ENCODE measurements at regions not wholly inside any gene's neighbourhood (a gene's known extent, or its start where the extent isn't known, plus 50 kb on each side); places are given as distances from the start of the nearest gene placed in this dataset.

DNA sequence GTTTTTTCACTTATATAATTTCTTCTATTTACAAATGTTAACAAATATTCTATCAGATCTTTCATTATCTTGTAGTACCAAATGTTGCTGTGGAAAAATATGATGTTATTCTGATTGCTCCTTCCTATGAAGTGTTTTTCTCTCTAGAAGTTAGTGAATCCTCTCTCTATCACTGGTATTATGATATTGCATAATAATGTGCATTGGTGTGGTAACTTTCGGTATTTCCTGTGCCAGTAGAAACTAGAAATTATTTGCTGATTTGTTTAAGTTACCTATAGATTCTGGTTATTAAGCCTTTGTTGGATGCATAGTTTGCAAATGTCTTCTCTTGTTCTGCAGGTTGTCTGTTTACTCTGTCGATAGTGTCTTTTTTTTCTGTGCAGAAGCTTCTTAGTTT lies 342.5 kb downstream of the CENPW start:
- DNase-seq (ENCODE audit: low read depth), result no peak
- H3K4me3 ChIP-seq (ENCODE audit: control insufficient read depth, low read depth, low read length), result no peak overlapping the region
- TF ChIP-seq, protein P1, sequence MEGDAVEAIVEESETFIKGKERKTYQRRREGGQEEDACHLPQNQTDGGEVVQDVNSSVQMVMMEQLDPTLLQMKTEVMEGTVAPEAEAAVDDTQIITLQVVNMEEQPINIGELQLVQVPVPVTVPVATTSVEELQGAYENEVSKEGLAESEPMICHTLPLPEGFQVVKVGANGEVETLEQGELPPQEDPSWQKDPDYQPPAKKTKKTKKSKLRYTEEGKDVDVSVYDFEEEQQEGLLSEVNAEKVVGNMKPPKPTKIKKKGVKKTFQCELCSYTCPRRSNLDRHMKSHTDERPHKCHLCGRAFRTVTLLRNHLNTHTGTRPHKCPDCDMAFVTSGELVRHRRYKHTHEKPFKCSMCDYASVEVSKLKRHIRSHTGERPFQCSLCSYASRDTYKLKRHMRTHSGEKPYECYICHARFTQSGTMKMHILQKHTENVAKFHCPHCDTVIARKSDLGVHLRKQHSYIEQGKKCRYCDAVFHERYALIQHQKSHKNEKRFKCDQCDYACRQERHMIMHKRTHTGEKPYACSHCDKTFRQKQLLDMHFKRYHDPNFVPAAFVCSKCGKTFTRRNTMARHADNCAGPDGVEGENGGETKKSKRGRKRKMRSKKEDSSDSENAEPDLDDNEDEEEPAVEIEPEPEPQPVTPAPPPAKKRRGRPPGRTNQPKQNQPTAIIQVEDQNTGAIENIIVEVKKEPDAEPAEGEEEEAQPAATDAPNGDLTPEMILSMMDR (IDR thresholded peaks at IDR 0.05; ENCODE audit: control insufficient read depth, insufficient read depth, low read depth, low read length, missing control alignments), result no peak

DNA sequence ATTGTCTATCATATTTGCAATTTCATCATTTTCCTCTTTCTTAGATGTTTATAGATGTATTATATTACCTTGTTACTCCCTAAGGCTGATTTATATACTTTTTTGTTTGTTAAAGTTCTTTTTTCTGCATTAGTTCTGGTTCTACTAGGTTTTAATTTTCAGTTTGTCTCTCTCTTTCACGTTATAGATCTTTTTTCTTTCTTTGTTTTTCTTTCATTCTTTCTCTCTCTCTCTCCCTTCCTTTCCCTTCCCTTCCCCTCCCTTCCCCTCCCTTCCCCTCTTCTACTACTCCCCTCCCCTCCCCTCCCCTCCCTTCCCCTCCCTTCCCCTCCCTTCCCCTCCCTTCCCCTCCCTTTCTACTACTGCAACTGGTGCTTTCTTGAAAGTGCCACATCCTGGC lies 345.3 kb downstream of the CENPW start:
- DNase-seq (ENCODE audit: low read depth), result no peak
- TF ChIP-seq, protein P1 (IDR thresholded peaks at IDR 0.05; ENCODE audit: control insufficient read depth, insufficient read depth, low read depth, low read length, missing control alignments), result no peak
- H3K4me3 ChIP-seq (ENCODE audit: control insufficient read depth, low read depth, low read length), result no peak overlapping the region

DNA sequence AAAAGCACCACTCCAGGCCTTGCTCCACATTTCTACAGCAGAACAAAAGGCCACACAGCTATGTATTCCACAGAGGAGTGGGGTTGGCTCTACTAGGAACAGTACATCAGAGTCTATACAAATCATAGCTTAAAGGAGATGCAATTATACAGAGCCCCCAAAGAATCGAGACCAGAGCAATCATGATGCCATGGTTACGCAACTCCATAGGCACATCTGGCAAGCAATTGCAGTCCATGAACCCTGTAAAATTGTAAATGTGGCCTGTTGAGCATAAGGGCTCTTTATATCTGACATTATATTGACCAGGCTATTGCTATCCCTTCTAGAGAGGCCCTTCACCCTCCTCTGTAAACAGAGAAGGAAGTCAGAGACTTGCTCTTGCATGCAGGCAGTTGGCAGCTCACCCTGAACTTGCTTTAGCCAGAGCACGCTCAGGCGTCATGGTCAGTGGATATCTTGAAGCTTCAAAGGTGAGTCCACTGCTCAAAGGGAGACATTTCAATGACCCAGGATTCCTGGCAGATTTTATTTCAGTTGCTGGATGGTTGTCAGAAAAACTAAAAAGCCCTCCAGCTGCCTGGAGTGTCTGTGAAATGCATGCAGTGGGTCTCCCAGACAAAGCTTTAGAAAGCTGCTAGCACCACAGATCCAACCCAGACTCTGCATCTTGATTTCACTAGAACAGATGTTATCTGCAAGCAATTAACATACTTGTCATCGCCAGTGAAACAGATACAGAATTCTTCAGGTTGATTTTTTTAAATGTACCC lies 357.2 kb downstream of the CENPW start:
- TF ChIP-seq, protein P1 (IDR thresholded peaks at IDR 0.05; ENCODE audit: control insufficient read depth, insufficient read depth, low read depth, low read length, missing control alignments), result no peak
- H3K4me3 ChIP-seq (ENCODE audit: control insufficient read depth, low read depth, low read length), result no peak overlapping the region
- no peak for DNase-seq (ENCODE audit: low read depth)

DNA sequence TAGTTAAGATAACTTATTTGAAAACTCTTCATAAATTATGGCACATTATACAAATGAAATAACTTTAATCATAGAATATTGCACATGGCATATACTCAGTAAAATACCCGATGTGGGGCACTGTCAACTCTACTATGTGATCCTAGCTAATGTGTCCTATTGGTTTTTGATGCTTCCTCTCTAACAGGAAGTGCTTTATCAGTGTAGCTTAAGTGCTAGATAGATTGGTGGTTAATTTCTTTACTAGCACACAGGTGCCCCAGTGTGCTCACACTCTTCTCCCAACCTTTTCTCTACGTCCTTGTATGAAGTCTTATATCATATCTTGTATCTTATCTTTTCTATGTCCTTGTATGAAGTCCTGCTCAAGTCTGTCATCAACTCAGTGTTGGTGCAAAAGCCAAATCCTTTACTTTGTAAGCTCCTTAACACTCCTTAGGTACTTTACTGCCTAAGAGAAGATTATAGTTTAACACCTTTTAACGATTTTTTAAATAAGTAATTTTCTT lies 358.9 kb downstream of the CENPW start:
- TF ChIP-seq, protein P1 (IDR thresholded peaks at IDR 0.05; ENCODE audit: control insufficient read depth, insufficient read depth, low read depth, low read length, missing control alignments), result no peak
- H3K4me3 ChIP-seq (ENCODE audit: control insufficient read depth, low read depth, low read length), result no peak overlapping the region
- no peak for DNase-seq (ENCODE audit: low read depth)

DNA sequence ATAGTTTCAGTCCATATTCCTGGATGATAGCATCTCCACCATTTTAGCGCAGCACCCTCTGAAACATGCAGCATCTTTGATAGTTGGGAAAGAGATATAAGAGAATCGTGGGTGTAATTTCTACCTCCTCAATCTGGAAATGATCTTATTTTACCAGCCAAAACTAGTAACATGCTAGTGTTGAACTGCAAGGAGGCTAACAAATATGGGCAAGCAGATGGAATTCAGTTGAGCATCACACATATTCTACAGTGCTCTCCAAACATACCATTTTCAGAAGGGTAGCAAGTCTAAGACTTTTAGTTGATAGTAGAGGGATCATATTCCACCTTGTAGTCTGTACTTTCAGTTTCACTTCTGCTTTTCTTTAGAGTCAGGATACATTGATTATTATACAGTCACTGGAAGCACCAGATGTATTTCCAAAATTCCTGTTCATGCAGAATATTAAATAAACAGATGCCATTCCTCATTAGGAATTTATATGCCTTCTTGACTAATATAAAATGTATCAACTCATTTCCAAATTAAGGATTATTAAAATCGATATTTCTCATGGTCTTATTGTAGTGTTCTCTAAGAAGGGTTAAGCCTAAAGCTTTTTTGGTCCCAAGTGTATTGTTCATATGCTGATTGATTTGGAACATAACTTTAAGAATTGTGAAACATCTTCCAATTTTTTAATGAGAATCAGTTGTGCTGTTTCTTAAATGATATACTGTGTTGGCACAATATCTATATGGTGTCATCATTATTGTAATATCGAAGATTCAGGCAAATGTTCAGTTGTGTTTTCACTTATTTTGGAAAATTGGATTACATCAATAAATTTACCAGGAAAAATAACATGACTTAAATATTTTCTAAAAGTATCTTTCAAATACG lies 362.0 kb downstream of the CENPW start:
- no peak overlapping the region for H3K4me3 ChIP-seq (ENCODE audit: control insufficient read depth, low read depth, low read length)
- DNase-seq (ENCODE audit: low read depth), result no peak
- TF ChIP-seq, protein P1 (IDR thresholded peaks at IDR 0.05; ENCODE audit: control insufficient read depth, insufficient read depth, low read depth, low read length, missing control alignments), result no peak

DNA sequence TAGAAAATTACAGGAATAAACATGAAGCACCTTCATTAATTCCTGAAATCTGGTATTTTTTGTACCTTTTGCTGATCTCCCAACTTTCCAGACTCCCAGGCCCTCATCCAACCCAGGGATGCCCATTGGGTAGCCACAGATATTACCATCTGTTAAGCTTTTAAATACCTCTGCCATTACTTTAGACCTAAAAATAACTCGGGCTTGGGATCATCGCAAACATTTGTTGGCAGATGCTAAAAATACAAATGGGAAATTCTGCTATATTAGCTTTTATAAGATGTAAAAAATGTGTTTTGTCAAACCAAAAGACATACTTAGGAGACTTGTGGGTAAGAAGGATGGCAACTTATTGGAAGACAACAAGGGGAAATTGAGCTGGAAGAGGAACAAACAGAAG lies 376.1 kb downstream of the CENPW start:
- no peak overlapping the region for H3K4me3 ChIP-seq (ENCODE audit: control insufficient read depth, low read depth, low read length)
- peak; percentile 23 for DNase-seq (ENCODE audit: low read depth)
- TF ChIP-seq, protein P1 (IDR thresholded peaks at IDR 0.05; ENCODE audit: control insufficient read depth, insufficient read depth, low read depth, low read length, missing control alignments), result no peak

All from AG09309 (cell line).